ENCODE measurements at regions not wholly inside any gene's neighbourhood (a gene's known extent, or its start where the extent isn't known, plus 50 kb on each side); places are given as distances from the start of the nearest gene placed in this dataset.
A peak's percentile ranks its signal among the peaks of the same experiment; 100 is the strongest.

GRCh38 chr17:14950216-14950615 lies 314.9 kb downstream of the PMP22 start:
- in situ Hi-C loops (cut with HindIII; ENCODE audit: low pct_unique_long_range_greater_than_20kb, low sequenced_read_pairs): no loop called here
- DNase-seq (ENCODE audit: low read depth in 1 of 2, low spot score in 1 of 2): no peak
- TF ChIP-seq JUND (IDR thresholded peaks at IDR 0.05; ENCODE audit: low read depth): no peak

GRCh38 chr17:14947671-14948070 lies 317.5 kb downstream of the PMP22 start:
- no peak for TF ChIP-seq JUND (IDR thresholded peaks at IDR 0.05; ENCODE audit: low read depth)

GRCh38 chr17:14946481-14946880 lies 318.6 kb downstream of the PMP22 start:
- in situ Hi-C loops (cut with HindIII; ENCODE audit: low pct_unique_long_range_greater_than_20kb, low sequenced_read_pairs): no loop called here
- TF ChIP-seq JUND (IDR thresholded peaks at IDR 0.05; ENCODE audit: low read depth): no peak
- no peak for DNase-seq (ENCODE audit: low read depth in 1 of 2, low spot score in 1 of 2)

More at GRCh38 chr17:14947671-14948070, 317.5 kb downstream of the PMP22 start:
- no peak for DNase-seq (ENCODE audit: low read depth in 1 of 2, low spot score in 1 of 2)
- in situ Hi-C loops (cut with HindIII; ENCODE audit: low pct_unique_long_range_greater_than_20kb, low sequenced_read_pairs): no loop called here

GRCh38 chr17:14942526-14943190 lies 322.5 kb downstream of the PMP22 start:
- in situ Hi-C loops (cut with HindIII; ENCODE audit: low pct_unique_long_range_greater_than_20kb, low sequenced_read_pairs): no loop called here
- no peak for TF ChIP-seq JUND (IDR thresholded peaks at IDR 0.05; ENCODE audit: low read depth)
- DNase-seq (ENCODE audit: low read depth in 1 of 2, low spot score in 1 of 2): no peak

GRCh38 chr17:14940938-14941265 lies 324.2 kb downstream of the PMP22 start:
- no peak for TF ChIP-seq JUND (IDR thresholded peaks at IDR 0.05; ENCODE audit: low read depth)
- no peak for DNase-seq (ENCODE audit: low read depth in 1 of 2, low spot score in 1 of 2)
- in situ Hi-C loops (cut with HindIII; ENCODE audit: low pct_unique_long_range_greater_than_20kb, low sequenced_read_pairs): no loop called here

GRCh38 chr17:14940108-14940937 lies 324.8 kb downstream of the PMP22 start:
- in situ Hi-C loops (cut with HindIII; ENCODE audit: low pct_unique_long_range_greater_than_20kb, low sequenced_read_pairs): no loop called here
- DNase-seq (ENCODE audit: low read depth in 1 of 2, low spot score in 1 of 2): no peak
- no peak for TF ChIP-seq JUND (IDR thresholded peaks at IDR 0.05; ENCODE audit: low read depth)

- no peak for DNase-seq (ENCODE audit: low read depth in 1 of 2, low spot score in 1 of 2)
- in situ Hi-C loops (cut with HindIII; ENCODE audit: low pct_unique_long_range_greater_than_20kb, low sequenced_read_pairs): no loop called here
- no peak for TF ChIP-seq JUND (IDR thresholded peaks at IDR 0.05; ENCODE audit: low read depth)
Observed at GRCh38 chr17:14935845-14936485, 329.2 kb downstream of the PMP22 start.

- in situ Hi-C loops (cut with HindIII; ENCODE audit: low pct_unique_long_range_greater_than_20kb, low sequenced_read_pairs): no loop called here
- no peak for TF ChIP-seq JUND (IDR thresholded peaks at IDR 0.05; ENCODE audit: low read depth)
Observed at GRCh38 chr17:14935139-14935841, 329.8 kb downstream of the PMP22 start.

GRCh38 chr17:14933676-14934075 lies 331.4 kb downstream of the PMP22 start:
- DNase-seq (ENCODE audit: low read depth in 1 of 2, low spot score in 1 of 2): no peak
- no peak for TF ChIP-seq JUND (IDR thresholded peaks at IDR 0.05; ENCODE audit: low read depth)
- in situ Hi-C loops (cut with HindIII; ENCODE audit: low pct_unique_long_range_greater_than_20kb, low sequenced_read_pairs): no loop called here

More at GRCh38 chr17:14935139-14935841, 329.8 kb downstream of the PMP22 start:
- DNase-seq (ENCODE audit: low read depth in 1 of 2, low spot score in 1 of 2): no peak

- in situ Hi-C loops (cut with HindIII; ENCODE audit: low pct_unique_long_range_greater_than_20kb, low sequenced_read_pairs): no loop called here
- peak; percentile 3 to 71 for DNase-seq (ENCODE audit: low read depth in 1 of 2, low spot score in 1 of 2)
- TF ChIP-seq JUND (IDR thresholded peaks at IDR 0.05; ENCODE audit: low read depth): no peak
Observed at GRCh38 chr17:14926526-14927122, 338.5 kb downstream of the PMP22 start.

GRCh38 chr17:14926073-14926472 lies 339.1 kb downstream of the PMP22 start:
- in situ Hi-C loops (cut with HindIII; ENCODE audit: low pct_unique_long_range_greater_than_20kb, low sequenced_read_pairs): no loop called here
- no peak for TF ChIP-seq JUND (IDR thresholded peaks at IDR 0.05; ENCODE audit: low read depth)
- no peak for DNase-seq (ENCODE audit: low read depth in 1 of 2, low spot score in 1 of 2)

- in situ Hi-C loops (cut with HindIII; ENCODE audit: low pct_unique_long_range_greater_than_20kb, low sequenced_read_pairs): no loop called here
- TF ChIP-seq JUND (IDR thresholded peaks at IDR 0.05; ENCODE audit: low read depth): no peak
- no peak for DNase-seq (ENCODE audit: low read depth in 1 of 2, low spot score in 1 of 2)
Observed at GRCh38 chr17:14925498-14925897, 339.6 kb downstream of the PMP22 start.
